Prostate gland (tissue), 2 donors: ENCODE measurements at regions not wholly inside any gene's neighbourhood (a gene's known extent, or its start where the extent isn't known, plus 50 kb on each side); places are given as distances from the start of the nearest gene placed in this dataset.

Source experiments
- DNase-seq: peaks from one replicate; pipeline ENCODE4 v3.0.0-alpha.2; 2019; ENCODE audit warnings: low spot score
- H3K27ac ChIP-seq, 2 donors: fragments of 200-600 bp; sonication (generic); 2 replicates each; pipeline ENCODE4 v1.5.1; 2017 to 2019
- H3K27me3 ChIP-seq: fragments of 200-600 bp; sonication (generic); replicated peaks from 2 replicates; pipeline ENCODE4 v1.5.1; 2019; ENCODE audit not compliant: insufficient read depth
- H3K36me3 ChIP-seq, 2 donors: fragments of 200-600 bp; sonication (generic); 1 replicate in 1 of 2; 2 replicates in 1 of 2; pipeline versions ENCODE4 v1.5.1 to v1.8.1; 2017 to 2019
- H3K4me1 ChIP-seq: fragments of 200-600 bp; sonication (generic); replicated peaks from 2 replicates; pipeline ENCODE4 v1.5.1; 2019
- H3K4me3 ChIP-seq, 2 donors: fragments of 200-600 bp; sonication (generic); 2 replicates each; pipeline ENCODE4 v1.5.1; 2017 to 2019
- H3K9me3 ChIP-seq: fragments of 200-600 bp; sonication (generic); 2 replicates; pipeline ENCODE4 v1.5.1; 2017
- CTCF ChIP-seq, 4 experiments: fragments of 200-600 bp in 2 of 4; fragments of 450-650 bp in 2 of 4; sonication (generic) in 2 of 4; IDR thresholded peaks; 1 replicate in 3 of 4; 2 replicates in 1 of 4; pipeline ENCODE4 v1.5.1; 2016 to 2019; ENCODE audit warnings: antibody characterized with exemption in 4 of 4, mild to moderate bottlenecking in 2 of 4, moderate library complexity in 2 of 4
- POLR2A ChIP-seq: fragments of 450-650 bp; IDR thresholded peaks from one replicate; pipeline ENCODE4 v1.6.1; 2016; ENCODE audit warnings: antibody characterized with exemption, mild to moderate bottlenecking
- POLR2AphosphoS5 ChIP-seq: sonication (generic); formaldehyde crosslinking; IDR thresholded peaks from one replicate; pipeline ENCODE4 v1.6.1; 2017; ENCODE audit warnings: antibody characterized with exemption
- WGBS: methylation state at CpG from one replicate; pipeline ENCODE4 v1.1.5; 2018; 5-methylcytosine and 5-hydroxymethylcytosine counted together
- intact Hi-C: fragments of 100-400 bp; cut with DNase I; formaldehyde crosslinking; loops from one replicate; pipeline ENCODE4 v1.14.2; 2022

- Histone ChIP-seq H3K36me3 (no peaks in the 10 kb centered on the region), H3K4me3 (no peak overlapping the region), H3K4me1 (no peaks in the 10 kb centered on the region), H3K27me3 (no peaks in the 10 kb centered on the region), H3K27ac (no peak overlapping the region), H3K9me3 (no peaks in the 10 kb centered on the region)
- 39% methylated on average over 1 of the region's 1 CpG for WGBS
- no peak for TF ChIP-seq POLR2A
- intact Hi-C loops: no loop called here
- DNase-seq: no peak
Observed at GRCh38 chr1:173287785-173288184, 80.7 kb upstream of the TNFSF4 start.

GRCh38 chr1:173293756-173294155, 86.6 kb upstream of the TNFSF4 start:
- H3K4me1 ChIP-seq: no peaks in the 10 kb centered on the region
- intact Hi-C loops: no loop called here
- WGBS: 93% methylated on average over 1 of the region's 1 CpG
- DNase-seq: no peak
- TF ChIP-seq POLR2A (no peak), CTCF (IDR thresholded peaks at IDR 0.05) (no peak), POLR2AphosphoS5 (no peak)
- no peak overlapping the region for H3K27ac ChIP-seq
- no peaks in the 10 kb centered on the region for H3K27me3 ChIP-seq
- no peak overlapping the region for H3K4me3 ChIP-seq
- H3K36me3 ChIP-seq: no peaks in the 10 kb centered on the region
- no peaks in the 10 kb centered on the region for H3K9me3 ChIP-seq

- no peak overlapping the region for H3K4me3 ChIP-seq
- no peaks in the 10 kb centered on the region for H3K36me3 ChIP-seq
- no peak for DNase-seq
- no peaks in the 10 kb centered on the region for H3K27me3 ChIP-seq
- intact Hi-C loops: no loop called here
- no peak overlapping the region for H3K27ac ChIP-seq
- no peaks in the 10 kb centered on the region for H3K4me1 ChIP-seq
- H3K9me3 ChIP-seq: no peaks in the 10 kb centered on the region
- no peak for TF ChIP-seq POLR2AphosphoS5
- no peak for TF ChIP-seq POLR2A
- 62% methylated on average over 2 of the region's 2 CpGs for WGBS
Observed at GRCh38 chr1:173294843-173295242, 87.7 kb upstream of the TNFSF4 start.

GRCh38 chr1:173295391-173295790, 88.3 kb upstream of the TNFSF4 start:
- WGBS: 27% methylated on average over 1 of the region's 1 CpG
- no peak for DNase-seq
- TF ChIP-seq POLR2AphosphoS5: no peak
- no peak for TF ChIP-seq POLR2A
- no peak for TF ChIP-seq CTCF (IDR thresholded peaks at IDR 0.05)
- H3K9me3 ChIP-seq: no peaks in the 10 kb centered on the region
- no peak overlapping the region for H3K27ac ChIP-seq
- no peaks in the 10 kb centered on the region for H3K4me1 ChIP-seq
- intact Hi-C loops: no loop called here
- H3K27me3 ChIP-seq: no peaks in the 10 kb centered on the region
- H3K36me3 ChIP-seq: no peaks in the 10 kb centered on the region
- no peak overlapping the region for H3K4me3 ChIP-seq

- DNase-seq: no peak
- TF ChIP-seq POLR2A (no peak), POLR2AphosphoS5 (no peak), CTCF (IDR thresholded peaks at IDR 0.05) (no peak)
- WGBS: 83% methylated on average over 1 of the region's 1 CpG
- Histone ChIP-seq H3K27ac (no peak overlapping the region), H3K4me3 (no peak overlapping the region), H3K4me1 (no peaks in the 10 kb centered on the region), H3K27me3 (no peaks in the 10 kb centered on the region), H3K9me3 (no peaks in the 10 kb centered on the region), H3K36me3 (no peaks in the 10 kb centered on the region)
- intact Hi-C loops: no loop called here
Observed at GRCh38 chr1:173295995-173296394, 88.9 kb upstream of the TNFSF4 start.

- Histone ChIP-seq H3K4me3 (no peak overlapping the region), H3K36me3 (no peaks in the 10 kb centered on the region), H3K27ac (no peak overlapping the region), H3K4me1 (no peaks in the 10 kb centered on the region), H3K9me3 (no peaks in the 10 kb centered on the region), H3K27me3 (no peaks in the 10 kb centered on the region)
- 77% methylated on average over 4 of the region's 4 CpGs for WGBS
- DNase-seq: no peak
- TF ChIP-seq POLR2AphosphoS5 (no peak), POLR2A (no peak), CTCF (IDR thresholded peaks at IDR 0.05) (no peak)
- intact Hi-C loops: no loop called here
Observed at GRCh38 chr1:173297798-173298391, 90.8 kb upstream of the TNFSF4 start.
